Breast epithelium (tissue), 3 donors: ENCODE measurements at regions not wholly inside any gene's neighbourhood (a gene's known extent, or its start where the extent isn't known, plus 50 kb on each side); places are given as distances from the start of the nearest gene placed in this dataset.

Source experiments
- POLR2A ChIP-seq: fragments of 450-650 bp; IDR thresholded peaks from one replicate; pipeline ENCODE4 v1.6.1; 2016; ENCODE audit warnings: antibody characterized with exemption, mild to moderate bottlenecking, moderate library complexity
- TF ChIP-seq, protein P1 (sequence below), 3 donors: fragments of 450-650 bp; IDR thresholded peaks; one replicate each; pipeline ENCODE4 v1.5.1; 2016 to 2017; ENCODE audit warnings: antibody characterized with exemption in 3 of 3, mild to moderate bottlenecking in 3 of 3, moderate library complexity in 3 of 3

DNA sequence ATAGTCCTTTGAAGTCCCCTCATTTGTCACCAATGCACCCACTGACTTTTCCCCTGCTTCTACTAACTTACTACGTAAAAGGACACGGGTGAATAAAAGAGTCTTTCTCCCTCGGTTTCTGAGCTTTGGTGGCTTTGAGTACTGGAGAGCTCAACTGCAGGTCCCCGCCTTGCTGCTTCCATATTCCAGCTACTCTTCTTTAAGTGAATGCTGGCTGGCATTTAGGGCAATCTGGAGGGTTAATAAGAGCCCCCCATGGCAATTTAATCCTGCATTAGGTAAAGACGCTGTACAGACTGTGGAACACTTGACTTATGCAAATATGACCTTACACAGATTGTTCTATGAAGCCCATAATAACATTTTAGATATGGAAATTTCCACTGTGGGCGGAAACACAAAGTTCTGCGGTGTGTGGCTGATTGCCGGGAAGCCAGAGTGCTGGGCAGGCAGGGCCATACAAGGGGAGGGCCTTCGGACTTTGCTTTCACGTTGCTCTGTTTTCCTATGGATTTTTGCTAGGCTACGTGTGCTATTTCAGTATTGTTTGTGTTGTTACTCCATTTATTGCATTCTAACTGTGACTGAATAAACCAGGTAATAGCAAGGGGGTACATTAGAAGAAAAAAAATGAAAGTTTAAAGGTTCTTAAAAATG is 97.5 kb downstream of the SLC10A2 start:
- no peak for TF ChIP-seq POLR2A
- TF ChIP-seq, protein P1, sequence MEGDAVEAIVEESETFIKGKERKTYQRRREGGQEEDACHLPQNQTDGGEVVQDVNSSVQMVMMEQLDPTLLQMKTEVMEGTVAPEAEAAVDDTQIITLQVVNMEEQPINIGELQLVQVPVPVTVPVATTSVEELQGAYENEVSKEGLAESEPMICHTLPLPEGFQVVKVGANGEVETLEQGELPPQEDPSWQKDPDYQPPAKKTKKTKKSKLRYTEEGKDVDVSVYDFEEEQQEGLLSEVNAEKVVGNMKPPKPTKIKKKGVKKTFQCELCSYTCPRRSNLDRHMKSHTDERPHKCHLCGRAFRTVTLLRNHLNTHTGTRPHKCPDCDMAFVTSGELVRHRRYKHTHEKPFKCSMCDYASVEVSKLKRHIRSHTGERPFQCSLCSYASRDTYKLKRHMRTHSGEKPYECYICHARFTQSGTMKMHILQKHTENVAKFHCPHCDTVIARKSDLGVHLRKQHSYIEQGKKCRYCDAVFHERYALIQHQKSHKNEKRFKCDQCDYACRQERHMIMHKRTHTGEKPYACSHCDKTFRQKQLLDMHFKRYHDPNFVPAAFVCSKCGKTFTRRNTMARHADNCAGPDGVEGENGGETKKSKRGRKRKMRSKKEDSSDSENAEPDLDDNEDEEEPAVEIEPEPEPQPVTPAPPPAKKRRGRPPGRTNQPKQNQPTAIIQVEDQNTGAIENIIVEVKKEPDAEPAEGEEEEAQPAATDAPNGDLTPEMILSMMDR (IDR thresholded peaks at IDR 0.05): no peak
